GM19463 (cell line): ENCODE measurements at regions not wholly inside any gene's neighbourhood (a gene's known extent, or its start where the extent isn't known, plus 50 kb on each side); places are given as distances from the start of the nearest gene placed in this dataset.

ENCODE experiments used
- ATAC-seq: cut with Tn5 transposase; IDR thresholded peaks from one replicate; pipeline ENCODE4 v1.9.1; 2021; ENCODE audit warnings: mild to moderate bottlenecking, moderate library complexity; ENCODE audit not compliant: unreplicated experiment

GRCh38 chr6:53744321-53744720 lies 50.5 kb upstream of the LRRC1 start:
- ATAC-seq: no peak

GRCh38 chr6:53741034-53741823 lies 53.6 kb upstream of the LRRC1 start:
- no peak for ATAC-seq

GRCh38 chr6:53737746-53738145 lies 57.1 kb upstream of the LRRC1 start:
- ATAC-seq: no peak

GRCh38 chr6:53735896-53736295 lies 58.9 kb upstream of the LRRC1 start:
- ATAC-seq: peak; percentile 77

GRCh38 chr6:53734473-53735299 lies 60.1 kb upstream of the LRRC1 start:
- peak; percentile 44 for ATAC-seq

GRCh38 chr6:53731866-53732636 lies 62.8 kb upstream of the LRRC1 start:
- ATAC-seq: no peak

- ATAC-seq: no peak
Observed at GRCh38 chr6:53730767-53731166, 64.0 kb upstream of the LRRC1 start.

GRCh38 chr6:53728570-53729194 lies 63.1 kb upstream of the KLHL31 start:
- ATAC-seq: peak; percentile 53

GRCh38 chr6:53727748-53728147 lies 62.2 kb upstream of the KLHL31 start:
- no peak for ATAC-seq

- peak; percentile 95 for ATAC-seq
Observed at GRCh38 chr6:53725791-53726575, 60.4 kb upstream of the KLHL31 start.

GRCh38 chr6:53724501-53724900 lies 58.9 kb upstream of the KLHL31 start:
- ATAC-seq: no peak

- ATAC-seq: no peak
Observed at GRCh38 chr6:53723331-53723730, 57.8 kb upstream of the KLHL31 start.

- ATAC-seq: no peak
Observed at GRCh38 chr6:53721766-53722165, 56.2 kb upstream of the KLHL31 start.

GRCh38 chr6:53718597-53719460 lies 53.3 kb upstream of the KLHL31 start:
- peak; percentile 97 for ATAC-seq

- no peak for ATAC-seq
Observed at GRCh38 chr6:53717566-53717965, 52.0 kb upstream of the KLHL31 start.

GRCh38 chr6:53715434-53715833 lies 49.9 kb upstream of the KLHL31 start:
- ATAC-seq: no peak
